VCaP (cell line): ENCODE measurements at regions not wholly inside any gene's neighbourhood (a gene's known extent, or its start where the extent isn't known, plus 50 kb on each side); places are given as distances from the start of the nearest gene placed in this dataset.
"Not testable (repeated sequence)": the region's sequence is repeated elsewhere in the genome, so short reads cannot be mapped to it uniquely, and the experiment has no call there.

ENCODE experiments used
- H3K27ac ChIP-seq: fragments of 450-650 bp; 2 replicates; pipeline ENCODE4 v1.5.1; 2017
- TF ChIP-seq, protein P1 (sequence below): fragments of 450-650 bp; conservative IDR thresholded peaks from 2 replicates; pipeline ENCODE4 v1.5.1; 2017; ENCODE audit warnings: mild to moderate bottlenecking, moderate library complexity

DNA sequence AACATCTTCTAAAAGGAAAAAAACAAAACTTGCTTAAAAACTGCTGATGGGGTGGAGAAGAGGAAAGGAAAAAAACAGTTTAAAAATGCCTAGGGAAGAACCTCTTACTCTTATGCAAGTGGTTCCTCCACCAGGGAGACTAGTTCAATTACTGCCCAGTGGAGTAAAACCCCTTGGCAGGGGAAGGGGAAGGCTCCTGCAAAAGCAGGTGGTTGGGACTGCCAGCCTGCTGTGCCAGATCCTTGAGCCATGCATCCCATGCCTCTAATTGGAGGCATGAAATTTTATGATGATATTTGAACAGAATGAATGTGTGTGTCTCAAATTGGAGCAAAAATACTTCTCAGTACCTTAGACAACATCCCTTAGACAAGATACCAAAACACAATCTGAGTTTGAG lies 118.8 kb downstream of the FSCB start:
- TF ChIP-seq, protein P1, sequence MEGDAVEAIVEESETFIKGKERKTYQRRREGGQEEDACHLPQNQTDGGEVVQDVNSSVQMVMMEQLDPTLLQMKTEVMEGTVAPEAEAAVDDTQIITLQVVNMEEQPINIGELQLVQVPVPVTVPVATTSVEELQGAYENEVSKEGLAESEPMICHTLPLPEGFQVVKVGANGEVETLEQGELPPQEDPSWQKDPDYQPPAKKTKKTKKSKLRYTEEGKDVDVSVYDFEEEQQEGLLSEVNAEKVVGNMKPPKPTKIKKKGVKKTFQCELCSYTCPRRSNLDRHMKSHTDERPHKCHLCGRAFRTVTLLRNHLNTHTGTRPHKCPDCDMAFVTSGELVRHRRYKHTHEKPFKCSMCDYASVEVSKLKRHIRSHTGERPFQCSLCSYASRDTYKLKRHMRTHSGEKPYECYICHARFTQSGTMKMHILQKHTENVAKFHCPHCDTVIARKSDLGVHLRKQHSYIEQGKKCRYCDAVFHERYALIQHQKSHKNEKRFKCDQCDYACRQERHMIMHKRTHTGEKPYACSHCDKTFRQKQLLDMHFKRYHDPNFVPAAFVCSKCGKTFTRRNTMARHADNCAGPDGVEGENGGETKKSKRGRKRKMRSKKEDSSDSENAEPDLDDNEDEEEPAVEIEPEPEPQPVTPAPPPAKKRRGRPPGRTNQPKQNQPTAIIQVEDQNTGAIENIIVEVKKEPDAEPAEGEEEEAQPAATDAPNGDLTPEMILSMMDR, result no peak
- H3K27ac ChIP-seq, result no peak overlapping the region

DNA sequence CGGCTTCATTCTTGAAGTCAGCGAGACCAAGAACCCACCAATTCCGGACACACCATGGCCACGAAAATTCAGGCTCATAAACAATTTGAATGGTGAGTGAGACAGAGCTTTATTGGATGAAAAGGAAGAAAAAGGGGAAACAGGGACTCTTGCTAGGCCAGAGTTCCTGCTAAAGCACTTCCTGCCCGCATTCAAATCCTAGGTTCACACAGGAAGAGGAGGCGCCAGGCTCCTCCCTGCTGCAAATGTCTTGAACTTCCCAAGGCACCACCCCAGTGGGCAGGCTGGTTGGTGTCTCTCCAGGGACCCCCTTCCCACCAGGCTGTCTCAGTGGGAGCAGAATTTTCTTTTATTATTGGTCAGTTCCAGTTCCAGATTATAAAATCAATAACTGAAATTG lies 121.2 kb downstream of the FSCB start:
- H3K27ac ChIP-seq, result no peak overlapping the region
- TF ChIP-seq, protein P1, result no peak

DNA sequence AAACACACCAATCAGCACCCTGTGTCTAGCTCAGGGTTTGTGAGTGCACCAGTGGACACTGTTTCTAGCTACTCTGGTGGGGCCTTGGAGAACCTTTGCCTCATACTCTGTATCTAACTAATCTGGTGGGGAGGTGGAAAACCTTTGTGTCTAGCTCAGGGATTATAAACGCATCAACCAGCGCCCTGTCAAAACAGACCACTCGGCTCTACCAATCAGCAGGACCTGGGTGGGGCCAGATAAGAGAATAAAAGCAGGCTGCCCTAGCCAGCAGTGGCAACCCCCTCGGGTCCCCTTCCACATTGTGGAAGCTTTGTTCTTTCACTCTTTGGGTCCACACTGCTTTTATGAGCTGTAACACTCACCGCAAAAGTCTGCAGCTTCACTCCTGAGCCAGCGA lies 121.8 kb downstream of the FSCB start:
- not testable (repeated sequence) for H3K27ac ChIP-seq

DNA sequence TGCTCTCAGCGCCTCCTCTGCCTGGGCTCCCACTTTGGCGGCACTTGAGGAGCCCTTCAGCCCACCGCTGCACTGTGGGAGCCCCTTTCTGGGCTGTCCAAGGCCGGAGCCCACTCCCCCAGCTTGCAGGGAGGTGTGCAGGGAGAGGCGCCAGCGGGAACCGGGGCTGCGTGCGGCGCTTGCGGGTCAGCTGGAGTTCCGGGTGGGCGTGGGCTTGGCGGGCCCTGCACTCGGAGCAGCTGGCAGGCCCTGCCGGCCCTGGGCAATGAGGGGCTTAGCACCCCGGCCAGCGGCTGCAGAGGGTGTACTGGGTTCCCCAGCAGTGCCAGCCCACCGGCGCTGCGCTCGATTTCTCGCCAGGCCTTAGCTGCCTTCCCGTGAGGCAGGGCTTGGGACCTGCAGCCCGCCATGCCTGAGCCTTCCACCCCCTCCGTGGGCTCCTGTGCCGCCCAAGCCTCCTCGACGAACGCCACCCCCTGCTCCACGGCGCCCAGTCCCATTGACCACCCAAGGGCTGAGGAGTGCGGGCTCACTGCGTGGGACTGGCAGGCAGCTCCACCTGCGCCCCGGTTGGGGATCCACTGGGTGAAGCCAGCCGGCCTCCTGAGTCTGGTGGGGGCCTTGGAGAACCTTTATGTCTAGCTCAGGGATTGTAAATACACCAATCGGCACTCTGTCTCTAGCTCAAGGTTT lies 122.3 kb downstream of the FSCB start:
- H3K27ac ChIP-seq, result not testable (repeated sequence)

DNA sequence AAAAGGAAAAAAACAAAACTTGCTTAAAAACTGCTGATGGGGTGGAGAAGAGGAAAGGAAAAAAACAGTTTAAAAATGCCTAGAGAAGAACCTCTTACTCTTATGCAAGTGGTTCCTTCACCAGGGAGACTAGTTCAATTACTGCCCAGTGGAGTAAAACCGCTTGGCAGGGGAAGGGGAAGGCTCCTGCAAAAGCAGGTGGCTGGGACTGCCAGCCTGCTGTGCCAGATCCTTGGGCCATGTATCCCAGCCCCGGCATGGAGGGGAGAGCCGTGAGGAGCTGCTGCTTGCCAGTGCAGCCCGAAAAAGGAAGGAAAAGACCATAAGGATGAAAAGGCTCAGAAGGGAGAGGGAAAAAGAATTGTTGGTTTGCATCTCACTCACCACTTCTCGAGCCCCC lies 123.0 kb downstream of the FSCB start:
- TF ChIP-seq, protein P1, result no peak
- no peak overlapping the region for H3K27ac ChIP-seq

DNA sequence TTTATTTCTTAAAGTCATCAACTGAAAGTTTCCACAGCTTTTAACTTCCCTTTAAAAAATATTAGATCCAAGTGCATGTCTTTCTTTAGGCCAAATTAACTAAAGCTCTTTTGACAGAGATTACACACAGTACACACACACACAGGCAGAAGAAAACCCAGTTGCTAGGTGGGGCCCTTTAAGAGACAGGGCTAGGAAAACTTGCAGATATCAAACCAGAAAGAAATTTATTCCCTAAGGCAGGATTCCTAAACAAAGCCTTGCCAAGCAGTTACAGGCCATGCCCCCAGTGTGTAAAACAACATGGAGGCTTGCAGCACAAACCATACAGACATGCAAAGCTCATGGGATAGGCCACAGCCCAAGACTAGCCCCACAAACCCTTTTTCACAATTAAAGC lies 123.4 kb downstream of the FSCB start:
- no peak overlapping the region for H3K27ac ChIP-seq
- TF ChIP-seq, protein P1, result no peak

DNA sequence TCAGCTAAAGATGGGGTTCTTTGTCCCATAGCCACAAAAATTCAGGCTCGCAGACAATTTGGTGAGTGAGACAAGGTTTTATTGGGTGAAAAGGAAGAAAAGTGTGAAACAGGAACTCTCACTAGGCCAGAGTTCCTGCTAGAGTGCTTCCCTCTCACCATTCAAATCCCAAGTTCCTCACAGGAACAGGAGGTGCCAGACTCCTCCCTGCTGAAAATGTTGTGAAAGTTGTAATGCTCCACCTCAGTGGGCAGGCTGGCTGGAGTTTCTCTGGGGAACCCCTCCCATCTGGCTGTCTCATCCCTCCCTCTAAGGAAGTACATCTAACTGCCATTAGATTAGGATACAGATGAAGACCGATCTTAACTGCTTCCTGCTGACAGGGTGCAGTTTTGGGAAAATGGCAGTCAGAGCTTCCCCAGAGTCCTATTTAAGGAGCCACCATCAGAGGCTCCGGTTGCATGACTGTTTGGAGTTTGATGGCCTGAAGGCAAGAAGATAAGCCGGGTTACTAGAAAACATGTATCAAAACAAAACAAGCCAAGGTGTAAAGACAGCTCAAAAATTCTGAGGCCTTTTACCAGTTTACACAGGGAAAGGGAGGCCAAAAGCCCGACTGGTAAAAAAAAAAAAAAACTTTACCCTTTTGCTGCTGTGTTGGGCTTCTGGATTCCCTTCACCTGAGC lies 127.6 kb downstream of the FSCB start:
- H3K27ac ChIP-seq, result no peak overlapping the region
- TF ChIP-seq, protein P1, result no peak

DNA sequence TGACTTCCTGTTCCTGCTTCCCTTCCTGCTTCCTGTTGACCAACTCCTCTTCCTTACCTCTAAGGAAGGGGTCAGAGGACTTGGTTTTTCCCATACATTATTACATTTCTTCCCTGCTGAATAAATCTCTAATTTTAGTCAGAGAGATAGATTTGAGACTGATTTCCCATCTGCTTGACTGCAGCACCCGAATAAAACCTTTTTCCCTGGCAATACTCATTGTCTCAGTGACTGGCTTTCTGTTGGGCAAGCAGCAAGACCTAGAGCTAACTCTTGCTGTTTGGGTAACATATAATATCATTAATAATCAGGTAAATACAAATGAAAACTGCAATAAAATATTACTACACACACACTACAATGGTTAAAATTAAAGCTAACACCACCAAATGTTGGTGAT lies 132.2 kb downstream of the FSCB start:
- TF ChIP-seq, protein P1, result no peak
- H3K27ac ChIP-seq, result no peak overlapping the region
